A673 (cell line): ENCODE measurements at regions not wholly inside any gene's neighbourhood (a gene's known extent, or its start where the extent isn't known, plus 50 kb on each side); places are given as distances from the start of the nearest gene placed in this dataset.

Experiments
- BruUV-seq: library from RNA; stranded (reverse); fragments of 400-500 nt; replicated peaks from 2 replicates; lab custom pipeline; 2021; lab: Mats Ljungman, UMichigan
- CTCF ChIA-PET: fragments of 300-600 bp; sonication (Branson Sonifier 250); formaldehyde crosslinking; loops from one replicate; lab custom pipeline; 2022; ENCODE audit warnings: antibody characterized with exemption; lab: Charles Lee
- POLR2A ChIA-PET: fragments of 300-600 bp; sonication (Branson Sonifier 250); formaldehyde crosslinking; loops from one replicate; lab custom pipeline; 2022; ENCODE audit warnings: antibody characterized with exemption; ENCODE audit not compliant: low non-redundant PET; lab: Charles Lee
- DNase-seq: peaks from one replicate; pipeline ENCODE4 v3.0.0-alpha.2; 2015; ENCODE audit warnings: low spot score
- H3K27ac ChIP-seq: fragments of 200-600 bp; sonication (generic); 2 replicates; pipeline ENCODE4 v1.5.1; 2016; ENCODE audit warnings: mixed run types, low read depth, mild to moderate bottlenecking, mixed read lengths, antibody characterized with exemption, low read length; ENCODE audit not compliant: poor library complexity, severe bottlenecking
- H3K27me3 ChIP-seq: fragments of 200-600 bp; sonication (generic); replicated peaks from 2 replicates; pipeline ENCODE4 v1.6.1; 2017; ENCODE audit warnings: mixed run types, low read depth, mild to moderate bottlenecking, mixed read lengths, antibody characterized with exemption, low read length; ENCODE audit not compliant: insufficient read depth, poor library complexity
- H3K36me3 ChIP-seq: fragments of 200-600 bp; sonication (generic); 2 replicates; pipeline ENCODE4 v1.6.1; 2016; ENCODE audit warnings: mixed run types, mild to moderate bottlenecking, mixed read lengths, antibody characterized with exemption, low read length; ENCODE audit not compliant: insufficient read depth, poor library complexity, severe bottlenecking
- H3K4me1 ChIP-seq: fragments of 200-600 bp; sonication (generic); 2 replicates; pipeline ENCODE4 v1.6.1; 2017; ENCODE audit warnings: mixed run types, mild to moderate bottlenecking, mixed read lengths, antibody characterized with exemption, low read length; ENCODE audit not compliant: insufficient read depth, poor library complexity, severe bottlenecking
- H3K4me3 ChIP-seq: fragments of 200-600 bp; sonication (generic); 2 replicates; pipeline ENCODE4 v1.5.1; 2016; ENCODE audit warnings: low read depth, mixed run types, mild to moderate bottlenecking, mixed read lengths, low read length; ENCODE audit not compliant: poor library complexity, severe bottlenecking
- H3K9me3 ChIP-seq: fragments of 200-600 bp; sonication (generic); 2 replicates; pipeline ENCODE4 v1.6.1; 2016; ENCODE audit warnings: mixed run types, low read depth, mild to moderate bottlenecking, mixed read lengths, antibody characterized with exemption, low read length; ENCODE audit not compliant: poor library complexity, severe bottlenecking
- CTCF ChIP-seq: fragments of 300-800, 200-600 bp; sonication (generic); conservative IDR thresholded peaks from 2 replicates; pipeline ENCODE4 v1.5.1; 2017; ENCODE audit warnings: low read depth, mild to moderate bottlenecking, antibody characterized with exemption, low read length, moderate library complexity, mixed read lengths
- EZH2 ChIP-seq: fragments of 200-600 bp; sonication (generic); IDR thresholded peaks from 2 replicates; pipeline ENCODE4 v1.6.1; 2017; ENCODE audit warnings: borderline replicate concordance, low read depth, mild to moderate bottlenecking, mixed read lengths, antibody characterized with exemption, low read length; ENCODE audit not compliant: poor library complexity, severe bottlenecking
- intact Hi-C: fragments of 100-400 bp; cut with micrococcal nuclease; formaldehyde crosslinking; loops from one replicate; pipeline ENCODE4 v1.10.0; 2022; ENCODE audit not compliant: unreplicated experiment

- no TSS peak for BruUV-seq
- no peaks in the 10 kb centered on the region for H3K9me3 ChIP-seq
- no peaks in the 10 kb centered on the region for H3K36me3 ChIP-seq
- DNase-seq, result no peak
- H3K27me3 ChIP-seq, result no peaks in the 10 kb centered on the region
- TF ChIP-seq EZH2 (no peak), CTCF (no peak)
- POLR2A ChIA-PET, result no interaction called here
- intact Hi-C loops, result no loop called here
- CTCF ChIA-PET, result no interaction called here
- H3K4me1 ChIP-seq, result no peaks in the 10 kb centered on the region
- no peak overlapping the region for H3K4me3 ChIP-seq
- H3K27ac ChIP-seq, result no peak overlapping the region
Observed at GRCh38 chr2:16080071-16080470, 139.7 kb downstream of the MYCN start.

GRCh38 chr2:16079637-16080036, 139.3 kb downstream of the MYCN start:
- no peak for DNase-seq
- POLR2A ChIA-PET, result no interaction called here

GRCh38 chr2:16077601-16078000, 137.3 kb downstream of the MYCN start:
- POLR2A ChIA-PET, result interaction anchor here (0.6 kb wide), 1 partner anchor 113 kb away, joined by 3 read pairs; no protein-coding TSS in a partner anchor
- Histone ChIP-seq H3K4me3 (no peak overlapping the region), H3K4me1 (no peaks in the 10 kb centered on the region), H3K9me3 (no peaks in the 10 kb centered on the region), H3K27me3 (no peaks in the 10 kb centered on the region), H3K27ac (no peak overlapping the region), H3K36me3 (no peaks in the 10 kb centered on the region)
- no TSS peak for BruUV-seq
- CTCF ChIA-PET, result no interaction called here
- intact Hi-C loops, result no loop called here
- TF ChIP-seq CTCF (no peak), EZH2 (no peak)
- DNase-seq, result no peak

More at GRCh38 chr2:16079637-16080036, 139.3 kb downstream of the MYCN start:
- Histone ChIP-seq H3K4me1 (no peaks in the 10 kb centered on the region), H3K36me3 (no peaks in the 10 kb centered on the region), H3K27me3 (no peaks in the 10 kb centered on the region), H3K4me3 (no peak overlapping the region), H3K9me3 (no peaks in the 10 kb centered on the region), H3K27ac (no peak overlapping the region)
- TF ChIP-seq CTCF (no peak), EZH2 (no peak)
- intact Hi-C loops, result no loop called here
- no TSS peak for BruUV-seq
- CTCF ChIA-PET, result no interaction called here
